Peyer's patch (tissue), 4 donors: ENCODE measurements at regions not wholly inside any gene's neighbourhood (a gene's known extent, or its start where the extent isn't known, plus 50 kb on each side); places are given as distances from the start of the nearest gene placed in this dataset.

ENCODE experiments used
- DNase-seq, 3 donors: peaks; one replicate each; pipeline ENCODE4 v3.0.0-alpha.2; 2017 to 2019
- H3K27ac ChIP-seq, 4 donors: fragments of 200-600 bp; sonication (generic); one replicate each; pipeline ENCODE4 v1.5.1; 2016 to 2019
- H3K27me3 ChIP-seq, 2 donors: fragments of 200-600 bp; sonication (generic); one replicate each; pipeline ENCODE4 v1.5.1; 2019
- H3K36me3 ChIP-seq, 3 donors: fragments of 200-600 bp; sonication (generic); one replicate each; pipeline ENCODE4 v1.5.1; 2016 to 2019
- H3K4me1 ChIP-seq, 4 donors: fragments of 200-600 bp; sonication (generic); one replicate each; pipeline ENCODE4 v1.5.1; 2016 to 2019
- H3K4me3 ChIP-seq, 4 donors: fragments of 200-600 bp; sonication (generic); 1 replicate in 3 of 4; 2 replicates in 1 of 4; pipeline ENCODE4 v1.5.1; 2016 to 2019; ENCODE audit warnings: mild to moderate bottlenecking in 1 of 4
- H3K9me3 ChIP-seq, 4 donors: fragments of 200-600 bp; sonication (generic); one replicate each; pipeline ENCODE4 v1.5.1; 2016 to 2019; ENCODE audit warnings: mild to moderate bottlenecking in 1 of 4
- CTCF ChIP-seq, 6 experiments: fragments of 450-650 bp in 4 of 6; fragments of 200-600 bp in 2 of 6; sonication (generic) in 1 of 6; IDR thresholded peaks; one replicate each; pipeline ENCODE4 v1.5.1; 2017 to 2019; ENCODE audit warnings: antibody characterized with exemption in 6 of 6, mild to moderate bottlenecking in 3 of 6, moderate library complexity in 1 of 6
- POLR2A ChIP-seq, 2 donors: fragments of 450-650 bp; IDR thresholded peaks; one replicate each; pipeline ENCODE4 v1.5.1; 2017; ENCODE audit warnings: antibody characterized with exemption in 2 of 2, mild to moderate bottlenecking in 2 of 2, moderate library complexity in 2 of 2

GRCh38 chr4:115873048-115873447, 759.6 kb upstream of the NDST4 start:
- no peak for DNase-seq
- no peaks in the 10 kb centered on the region for H3K4me1 ChIP-seq
- H3K27me3 ChIP-seq = no peaks in the 10 kb centered on the region
- H3K36me3 ChIP-seq = no peaks in the 10 kb centered on the region
- H3K4me3 ChIP-seq = no peak overlapping the region
- H3K27ac ChIP-seq = no peak overlapping the region
- H3K9me3 ChIP-seq = no peaks in the 10 kb centered on the region
- TF ChIP-seq CTCF (IDR thresholded peaks at IDR 0.05) = no peak
- TF ChIP-seq POLR2A (IDR thresholded peaks at IDR 0.05) = no peak

- no peak for TF ChIP-seq POLR2A (IDR thresholded peaks at IDR 0.05)
- no peak for TF ChIP-seq CTCF (IDR thresholded peaks at IDR 0.05)
- H3K27ac ChIP-seq = no peak overlapping the region
- H3K4me3 ChIP-seq = no peak overlapping the region
- H3K9me3 ChIP-seq = no peaks in the 10 kb centered on the region
- no peak for DNase-seq
- no peaks in the 10 kb centered on the region for H3K4me1 ChIP-seq
- H3K27me3 ChIP-seq = no peaks in the 10 kb centered on the region
- no peaks in the 10 kb centered on the region for H3K36me3 ChIP-seq
Observed at GRCh38 chr4:115871596-115871995, 758.2 kb upstream of the NDST4 start.

GRCh38 chr4:115866364-115866896, 753.0 kb upstream of the NDST4 start:
- H3K4me1 ChIP-seq = no peaks in the 10 kb centered on the region
- H3K9me3 ChIP-seq = no peaks in the 10 kb centered on the region
- no peaks in the 10 kb centered on the region for H3K27me3 ChIP-seq
- TF ChIP-seq POLR2A (IDR thresholded peaks at IDR 0.05) (no peak), CTCF (IDR thresholded peaks at IDR 0.05) (no peak)
- H3K4me3 ChIP-seq = no peak overlapping the region
- DNase-seq = no peak
- H3K36me3 ChIP-seq = no peaks in the 10 kb centered on the region
- no peak overlapping the region for H3K27ac ChIP-seq

GRCh38 chr4:115865736-115866135, 752.3 kb upstream of the NDST4 start:
- H3K36me3 ChIP-seq = no peaks in the 10 kb centered on the region
- no peaks in the 10 kb centered on the region for H3K27me3 ChIP-seq
- DNase-seq = no peak
- no peaks in the 10 kb centered on the region for H3K4me1 ChIP-seq
- H3K9me3 ChIP-seq = no peaks in the 10 kb centered on the region
- TF ChIP-seq CTCF (IDR thresholded peaks at IDR 0.05) = no peak
- TF ChIP-seq POLR2A (IDR thresholded peaks at IDR 0.05) = no peak
- no peak overlapping the region for H3K27ac ChIP-seq
- H3K4me3 ChIP-seq = no peak overlapping the region

GRCh38 chr4:115852767-115853091, 739.3 kb upstream of the NDST4 start:
- no peak overlapping the region for H3K27ac ChIP-seq
- DNase-seq = no peak
- H3K9me3 ChIP-seq = no peaks in the 10 kb centered on the region
- no peaks in the 10 kb centered on the region for H3K36me3 ChIP-seq
- H3K4me3 ChIP-seq = no peak overlapping the region
- no peaks in the 10 kb centered on the region for H3K27me3 ChIP-seq
- TF ChIP-seq POLR2A (IDR thresholded peaks at IDR 0.05) (no peak), CTCF (IDR thresholded peaks at IDR 0.05) (no peak)
- no peaks in the 10 kb centered on the region for H3K4me1 ChIP-seq
